Stimulated activated CD4-positive, alpha-beta T cell treated with anti-CD3 and anti-CD28 coated beads, Interleukin-15, amount 100 ng/mL, for 24 hours (primary cell): ENCODE measurements at regions not wholly inside any gene's neighbourhood (a gene's known extent, or its start where the extent isn't known, plus 50 kb on each side); places are given as distances from the start of the nearest gene placed in this dataset.
"Not testable (repeated sequence)": the region's sequence is repeated elsewhere in the genome, so short reads cannot be mapped to it uniquely, and the experiment has no call there.

Experiments used
- DNase-seq: peaks from one replicate; pipeline ENCODE4 v3.0.0-alpha.2; 2020

DNA sequence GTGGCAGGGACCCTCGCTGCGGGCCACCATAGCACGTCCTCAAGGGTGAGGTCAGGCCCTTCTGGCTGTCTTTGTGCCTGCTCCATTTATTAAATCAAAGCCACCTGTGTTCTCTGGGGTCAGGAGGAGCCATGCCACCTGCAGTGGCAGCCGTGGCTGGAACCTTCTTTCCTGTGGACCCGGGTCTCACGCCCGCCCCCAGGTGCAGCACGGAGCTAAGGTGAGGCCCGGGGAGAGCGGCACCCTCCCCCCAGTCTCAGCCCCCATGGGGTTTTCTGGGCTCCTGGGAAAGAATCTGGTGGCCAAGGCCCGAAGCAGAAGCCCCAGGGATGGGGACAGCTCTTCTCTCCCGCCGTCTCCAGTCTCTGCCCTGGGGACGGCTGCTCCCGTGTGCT, 195.4 kb downstream of the LAT start:
- DNase-seq, result not testable (repeated sequence)

DNA sequence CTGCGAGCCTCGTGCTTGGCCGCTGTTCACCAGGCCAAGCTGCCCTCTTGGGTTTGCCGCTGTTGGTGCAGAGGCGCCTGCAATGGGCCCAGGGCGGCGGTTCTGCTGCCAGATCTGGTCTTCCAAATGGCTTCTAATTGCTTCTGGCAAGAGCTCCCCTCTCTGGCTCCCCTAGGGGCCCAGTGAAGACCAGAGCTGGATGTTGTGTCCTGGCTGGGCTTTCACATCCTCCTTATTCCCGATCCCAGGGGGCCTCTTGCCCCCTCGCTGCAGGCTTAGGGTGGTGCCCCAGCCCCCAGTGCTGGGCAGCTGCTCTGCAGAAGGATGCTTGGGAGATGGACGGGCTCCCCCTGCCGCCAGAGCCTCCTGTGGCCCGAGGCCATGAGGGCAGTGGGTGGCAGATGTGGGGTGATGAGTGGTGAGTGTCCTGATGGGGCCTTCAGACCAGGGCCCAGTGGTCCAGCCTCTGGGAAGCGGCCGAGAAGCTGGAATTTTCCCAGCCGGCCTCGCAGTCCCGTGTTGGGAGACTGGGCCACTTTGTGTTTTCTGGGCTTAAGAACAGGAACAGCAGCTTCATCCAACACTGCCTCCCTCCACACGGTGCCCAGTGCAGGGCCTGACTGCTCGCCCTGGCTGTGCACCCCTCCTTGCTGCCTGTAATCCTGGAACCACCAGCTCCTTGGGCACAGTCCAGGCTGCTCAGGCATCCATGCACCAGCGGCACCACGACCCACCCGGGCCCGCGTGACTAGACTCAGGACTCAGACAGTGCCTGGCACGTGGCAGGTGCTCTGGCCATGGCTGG, 194.8 kb downstream of the LAT start:
- not testable (repeated sequence) for DNase-seq

DNA sequence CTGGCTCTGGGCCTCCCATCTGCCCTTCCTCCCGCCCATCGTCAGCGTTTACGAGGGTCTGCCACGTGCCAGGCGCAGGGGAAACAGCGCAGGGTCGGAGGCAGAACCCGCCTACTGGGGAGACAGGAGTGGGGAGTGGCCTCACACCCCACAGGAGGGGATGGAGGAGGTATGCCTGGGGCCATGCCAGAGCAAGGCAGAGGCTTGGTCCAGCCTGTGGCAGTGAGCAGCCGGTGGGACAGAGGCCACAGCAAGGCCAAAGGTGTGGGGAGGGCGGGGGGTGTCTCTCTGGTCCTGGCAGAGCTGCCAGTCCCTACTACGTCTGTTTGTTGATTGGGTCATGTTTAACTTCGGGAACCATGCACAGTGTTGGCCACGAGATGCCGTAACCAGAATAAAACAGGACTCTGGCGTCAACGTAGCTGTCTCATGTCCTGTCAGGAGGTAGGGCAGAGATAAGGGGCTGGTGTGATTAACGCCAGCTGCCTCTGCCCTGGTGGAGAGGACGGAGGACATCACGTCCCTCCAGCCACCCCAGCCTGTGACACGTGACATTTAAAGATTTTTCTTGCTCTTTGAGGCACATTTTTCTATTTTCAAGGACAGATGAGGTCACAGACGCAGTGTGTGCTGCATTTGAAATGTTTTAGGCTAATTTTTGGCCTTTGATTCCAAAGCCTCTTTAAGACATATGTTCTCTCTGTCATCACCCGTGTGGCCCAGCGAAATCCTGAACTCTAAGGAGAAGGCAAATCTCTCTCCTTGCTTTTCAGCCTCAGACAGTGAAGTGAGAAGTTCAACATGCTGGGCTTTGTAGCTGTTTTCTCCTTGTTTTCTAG, 193.3 kb downstream of the LAT start:
- DNase-seq, result not testable (repeated sequence)

DNA sequence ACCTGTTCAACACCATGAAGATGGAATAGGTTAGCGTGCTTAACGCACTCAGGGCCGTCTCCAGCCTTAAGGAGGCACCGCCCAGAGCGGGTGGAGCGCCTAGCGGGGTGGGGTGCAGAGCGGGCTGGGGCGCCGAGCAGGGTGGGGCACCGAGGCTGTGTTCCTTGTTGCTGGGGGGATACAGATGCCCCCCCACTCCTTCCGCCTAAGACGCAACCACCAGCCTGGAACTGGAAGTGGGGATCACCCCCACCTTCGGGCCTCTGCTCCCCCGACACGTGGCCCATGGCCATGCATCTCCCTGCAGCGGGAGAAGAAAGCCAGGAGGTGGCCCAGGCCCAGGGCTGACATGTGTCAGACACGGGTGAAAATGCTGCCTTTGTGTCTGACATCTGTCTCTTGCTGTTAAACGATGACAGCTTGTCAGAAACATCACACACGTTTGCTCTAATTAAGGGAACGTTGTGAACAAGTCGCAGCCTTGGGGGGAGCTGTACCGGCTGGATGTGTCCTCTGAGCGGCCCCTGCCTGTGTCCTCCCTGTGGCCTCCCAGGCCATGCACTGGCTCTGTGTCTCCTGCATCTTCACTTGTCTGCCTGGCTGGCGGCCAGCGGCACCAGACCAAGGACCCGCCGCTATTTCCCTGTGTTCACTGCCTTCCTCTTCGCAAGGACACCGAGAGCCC, 192.5 kb downstream of the LAT start:
- not testable (repeated sequence) for DNase-seq

DNA sequence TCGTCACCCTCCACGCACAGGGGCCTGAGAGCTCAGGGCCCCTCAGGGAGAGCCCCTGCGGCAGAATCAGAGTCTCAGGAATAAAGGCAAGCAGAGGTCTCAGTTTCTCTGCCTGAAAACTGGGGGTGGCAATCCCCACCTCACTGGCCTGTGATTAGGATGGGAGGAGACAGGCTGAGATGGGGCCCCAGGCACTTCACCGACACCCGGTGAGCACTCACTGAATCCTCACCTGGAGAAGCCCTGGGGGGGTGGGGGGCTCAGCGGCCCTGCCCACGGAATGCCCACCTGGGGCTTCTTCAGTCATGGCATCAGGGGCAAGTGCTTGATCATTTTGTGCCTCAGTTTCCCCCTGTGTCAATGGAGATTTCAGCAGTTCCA, 192.0 kb downstream of the LAT start:
- not testable (repeated sequence) for DNase-seq

DNA sequence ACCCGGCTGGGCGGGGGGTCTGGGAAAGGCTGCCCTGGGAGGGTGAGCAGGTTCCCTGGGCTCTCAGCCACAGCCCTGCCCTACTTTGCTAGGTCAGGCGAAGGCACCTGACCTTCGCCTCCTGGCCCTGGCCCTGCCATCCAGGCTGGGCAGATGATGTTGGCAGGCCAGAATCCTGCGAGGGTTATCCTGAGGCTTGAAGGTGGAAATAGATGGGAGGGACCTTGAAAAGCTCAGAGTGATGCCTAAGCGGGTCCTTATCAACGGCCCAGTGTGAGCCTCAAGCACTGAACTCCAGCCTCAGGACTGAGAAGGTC, 191.3 kb downstream of the LAT start:
- not testable (repeated sequence) for DNase-seq

DNA sequence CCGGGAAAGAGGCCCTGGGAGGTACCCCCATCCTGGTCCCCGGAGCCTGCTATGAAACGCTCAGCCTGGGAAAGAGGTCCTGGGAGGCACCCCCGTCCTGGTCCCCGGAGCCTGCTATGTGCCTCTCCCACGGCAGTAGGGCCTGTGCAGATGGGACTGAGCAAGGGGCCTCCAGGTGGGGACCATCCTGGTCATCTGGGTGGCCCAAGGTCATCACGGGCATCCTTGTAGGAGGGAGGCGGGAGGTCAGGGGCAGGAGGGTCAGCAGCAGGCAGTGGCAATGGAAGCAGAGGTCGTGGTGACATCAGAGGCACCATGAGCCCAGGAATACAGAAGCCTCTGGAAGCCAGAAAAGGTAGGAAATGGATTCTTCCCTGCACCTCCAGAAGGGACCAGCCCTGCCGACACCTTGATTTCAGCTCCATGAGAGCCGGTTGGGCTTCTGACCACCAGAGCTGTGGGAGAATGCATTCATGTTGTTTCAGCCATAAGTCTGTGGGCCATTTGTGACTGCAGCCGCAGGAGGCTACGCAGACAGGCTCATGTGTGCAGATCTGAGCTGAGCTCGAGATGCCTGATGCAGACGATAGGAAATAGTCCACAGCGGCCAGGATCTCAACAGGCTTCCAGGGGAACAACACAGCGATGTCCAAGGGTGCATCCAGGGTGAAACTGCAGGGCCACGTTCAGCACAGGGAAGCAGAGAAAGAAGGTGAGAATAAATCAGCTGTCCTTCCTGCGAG, 190.7 kb downstream of the LAT start:
- DNase-seq, result not testable (repeated sequence)

DNA sequence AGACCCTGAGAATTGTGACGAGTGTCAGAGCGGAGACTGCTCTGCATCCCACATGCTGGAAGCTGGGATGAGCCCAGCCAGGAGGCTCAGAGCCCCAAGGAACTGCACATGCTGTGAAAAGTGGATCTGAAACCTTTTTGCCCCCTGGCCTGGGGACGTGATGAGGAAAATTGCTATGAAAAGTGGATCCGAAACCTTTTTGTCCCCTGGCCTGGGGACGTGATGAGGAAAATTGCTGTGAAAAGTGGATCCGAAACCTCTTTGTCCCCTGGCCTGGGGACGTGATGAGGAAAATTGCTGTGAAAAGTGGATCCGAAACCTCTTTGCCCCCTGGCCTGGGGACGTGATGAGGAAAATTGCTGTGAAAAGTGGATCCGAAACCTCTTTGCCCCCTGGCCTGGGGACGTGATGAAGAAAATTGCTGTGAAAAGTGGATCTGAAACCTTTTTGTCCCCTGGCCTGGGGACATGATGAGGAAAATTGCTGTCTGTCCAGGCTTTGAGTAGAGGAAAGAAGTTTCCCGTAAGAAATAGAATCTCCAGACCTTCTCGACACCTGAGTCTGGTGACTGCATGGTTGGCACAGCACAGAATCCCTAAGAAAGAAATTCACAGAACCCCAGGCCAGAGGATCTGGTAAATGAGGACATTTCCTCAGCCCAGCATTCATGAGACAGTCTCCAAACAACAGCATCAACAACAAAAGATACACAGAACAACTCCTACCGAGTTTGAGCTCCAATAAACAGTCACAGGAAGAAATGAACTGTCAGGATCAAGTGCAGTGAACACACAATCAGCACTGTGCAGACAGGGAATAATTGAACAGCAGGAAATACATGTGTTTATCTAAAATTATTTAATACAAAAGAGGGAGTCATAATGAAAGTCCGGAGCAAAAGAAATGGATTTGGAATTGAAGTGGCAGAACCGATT, 188.8 kb downstream of the LAT start:
- DNase-seq, result not testable (repeated sequence)

DNA sequence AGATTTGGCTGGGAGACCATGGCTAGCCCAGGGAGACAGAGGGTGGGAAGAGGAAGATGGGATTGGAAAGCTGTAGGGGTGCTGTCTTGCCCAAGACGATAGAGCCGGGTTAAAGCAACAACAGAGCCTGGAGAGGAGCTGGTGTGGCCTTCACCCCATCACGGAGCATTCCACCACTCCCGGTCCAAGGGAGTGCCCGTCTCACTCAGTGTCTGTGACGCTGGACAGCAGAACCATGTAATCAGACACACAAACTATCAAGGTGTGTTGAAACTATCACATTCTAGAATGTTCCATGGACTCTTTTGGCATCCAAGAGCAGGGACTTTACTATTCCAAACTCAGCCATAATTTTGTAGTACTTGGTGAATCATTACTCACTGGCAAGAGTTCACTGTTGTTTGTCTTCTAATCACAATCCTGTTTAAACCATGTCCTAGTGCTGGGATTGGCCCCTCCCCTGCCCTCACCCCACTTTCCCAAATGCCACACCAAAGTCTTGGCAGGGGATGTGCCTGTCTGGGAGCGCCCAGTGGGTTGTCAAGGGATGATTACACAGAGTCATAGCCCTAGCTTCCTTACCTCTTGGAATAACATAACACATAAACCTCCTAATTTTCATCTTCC, 187.4 kb downstream of the LAT start:
- DNase-seq, result not testable (repeated sequence)

DNA sequence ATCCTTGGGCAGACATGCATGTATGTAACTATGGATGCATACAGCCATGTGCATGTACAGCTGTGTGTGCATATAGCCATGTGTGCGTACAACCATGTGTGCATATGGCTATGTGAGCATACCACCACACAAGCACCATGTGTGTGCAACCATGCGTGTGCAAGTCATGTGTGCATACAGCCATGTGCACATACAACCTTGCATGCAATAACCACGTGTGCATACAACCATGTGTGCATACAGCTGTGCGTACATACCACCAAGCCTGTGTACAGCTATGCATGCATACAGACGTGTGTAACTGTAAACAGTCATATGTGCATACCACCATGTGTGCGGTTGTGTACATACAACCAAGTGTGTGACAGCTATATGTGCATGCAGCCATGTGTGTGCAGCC, 186.4 kb downstream of the LAT start:
- not testable (repeated sequence) for DNase-seq

DNA sequence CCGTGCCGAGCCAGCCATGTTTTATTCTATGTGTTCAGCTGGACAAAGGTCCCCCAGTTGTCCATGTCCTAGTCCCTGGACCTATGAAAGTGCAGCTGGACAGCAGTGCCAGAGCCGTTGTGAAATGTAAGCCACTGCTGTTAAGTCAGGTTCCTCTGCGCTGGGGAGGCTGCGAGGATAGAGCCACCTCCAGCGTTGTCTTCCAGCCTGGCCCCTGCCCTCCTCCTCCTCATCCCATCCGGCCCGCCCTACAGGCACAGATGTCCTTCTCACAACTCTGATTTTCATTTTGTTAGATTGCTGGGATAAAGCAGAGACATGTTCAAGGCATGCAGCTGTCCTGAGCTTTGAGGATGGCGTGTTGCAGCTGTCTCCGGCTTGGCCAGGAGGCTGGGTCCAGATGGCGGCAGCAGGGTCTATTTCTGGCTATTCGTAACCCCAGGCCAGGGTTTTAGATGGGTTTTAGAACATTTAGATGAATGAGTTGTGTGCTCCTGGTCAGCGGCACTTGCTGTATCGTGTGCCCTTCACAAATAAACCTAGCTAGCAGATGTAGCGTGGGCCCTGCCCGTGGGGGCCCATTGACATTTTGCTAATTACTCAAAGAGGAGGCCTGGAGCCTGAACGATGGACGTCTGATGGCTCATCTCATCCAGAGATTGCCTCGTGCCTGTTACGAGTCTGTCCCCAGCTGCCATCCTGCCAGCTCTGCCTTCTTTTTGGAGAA, 185.7 kb downstream of the LAT start:
- not testable (repeated sequence) for DNase-seq

DNA sequence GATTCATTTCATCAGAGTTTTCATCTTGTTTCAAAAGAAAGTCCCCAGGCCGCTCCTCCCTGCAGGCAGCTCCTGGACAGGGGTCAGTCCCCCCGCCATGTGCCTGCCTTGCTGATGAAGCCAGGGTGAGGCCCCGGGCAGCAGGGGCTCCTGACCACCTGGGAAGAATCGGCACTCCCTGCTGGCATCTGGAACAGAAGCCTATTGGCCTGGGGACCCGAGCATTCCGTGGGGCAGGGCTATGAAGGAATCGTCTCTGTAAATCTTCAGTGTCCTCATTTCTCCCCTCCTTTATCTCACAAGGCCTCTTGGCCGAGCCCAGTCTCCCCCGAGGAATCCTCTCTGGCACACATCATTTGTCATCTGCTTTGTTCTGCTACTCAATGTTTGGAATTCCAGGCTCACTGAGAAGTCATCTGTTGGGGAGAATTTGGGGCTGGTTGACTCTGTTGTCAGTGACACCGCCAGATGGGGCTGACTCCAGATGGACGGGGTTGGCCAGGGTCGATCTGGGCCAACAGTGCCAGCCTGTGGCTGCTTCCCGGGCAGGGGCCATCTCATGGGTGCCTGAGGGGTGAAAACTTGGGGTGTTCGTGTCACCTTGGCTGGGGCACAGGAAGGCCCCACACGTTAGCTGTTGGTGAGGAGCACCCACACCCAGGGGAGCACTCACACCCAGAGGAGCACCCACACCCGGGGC, 184.6 kb downstream of the LAT start:
- not testable (repeated sequence) for DNase-seq

DNA sequence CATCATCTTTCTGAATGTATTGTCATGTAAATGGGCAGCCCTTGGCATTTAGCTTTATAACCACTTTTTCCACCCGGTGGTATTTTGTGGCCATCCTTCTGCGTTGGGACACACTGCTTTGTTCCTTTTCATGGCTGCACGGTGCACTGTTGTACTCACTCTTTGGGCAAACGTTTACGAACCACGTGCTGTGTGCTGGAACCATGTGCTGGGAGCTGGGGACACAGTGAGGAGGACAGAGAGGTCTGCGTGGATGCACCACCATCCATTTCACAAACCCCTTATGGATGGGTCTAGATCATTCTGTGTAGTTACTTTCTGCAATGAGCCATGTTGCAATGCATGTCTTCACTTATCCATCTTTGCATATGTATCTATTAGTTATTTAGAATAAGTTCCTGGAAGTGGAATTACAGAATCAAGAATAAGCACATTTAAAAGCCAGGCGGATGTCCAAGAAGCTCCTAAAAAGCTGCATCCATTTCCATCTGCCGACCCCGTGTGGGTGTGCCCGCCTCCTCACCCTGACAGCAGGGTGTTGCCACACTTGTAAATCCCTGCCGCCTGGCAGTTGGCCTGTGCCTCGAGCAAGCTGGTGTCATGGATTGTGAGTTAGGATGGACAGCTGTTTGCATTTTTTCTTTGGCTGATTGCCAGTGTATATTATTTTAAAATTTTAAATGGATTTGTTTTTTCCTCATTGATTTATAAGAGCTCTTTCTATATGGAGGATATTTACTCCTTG, 183.8 kb downstream of the LAT start:
- not testable (repeated sequence) for DNase-seq

DNA sequence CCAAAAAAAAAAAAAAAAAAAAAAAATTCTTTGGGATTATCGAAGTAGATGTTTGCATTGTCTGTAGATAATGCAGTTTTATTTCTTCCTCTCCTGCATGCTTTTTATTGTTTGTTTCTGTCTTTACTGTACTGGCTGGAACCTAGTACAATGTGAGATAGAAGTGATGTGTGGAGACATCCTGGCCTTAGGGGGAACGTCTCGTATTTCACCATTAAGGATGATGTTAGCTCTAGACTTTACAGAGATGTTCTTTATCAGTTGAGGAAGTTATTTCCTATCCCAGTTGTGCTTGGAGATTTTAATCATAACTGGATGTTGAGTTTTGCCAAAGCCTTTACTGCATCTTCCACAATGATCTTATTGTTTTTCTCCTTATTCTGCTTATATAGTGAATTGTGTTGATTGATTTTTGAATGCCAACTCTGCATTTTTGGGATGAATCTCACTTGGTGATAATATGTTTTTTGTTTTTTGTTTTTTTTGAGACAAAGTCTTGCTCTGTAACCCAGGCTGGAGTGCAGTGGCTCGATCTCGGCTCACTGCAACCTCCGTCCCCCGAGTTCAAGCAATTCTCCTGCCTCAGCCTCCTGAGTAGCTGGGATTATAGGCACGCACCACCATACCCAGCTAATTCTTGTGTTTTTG, 179.7 kb downstream of the LAT start:
- DNase-seq, result not testable (repeated sequence)

DNA sequence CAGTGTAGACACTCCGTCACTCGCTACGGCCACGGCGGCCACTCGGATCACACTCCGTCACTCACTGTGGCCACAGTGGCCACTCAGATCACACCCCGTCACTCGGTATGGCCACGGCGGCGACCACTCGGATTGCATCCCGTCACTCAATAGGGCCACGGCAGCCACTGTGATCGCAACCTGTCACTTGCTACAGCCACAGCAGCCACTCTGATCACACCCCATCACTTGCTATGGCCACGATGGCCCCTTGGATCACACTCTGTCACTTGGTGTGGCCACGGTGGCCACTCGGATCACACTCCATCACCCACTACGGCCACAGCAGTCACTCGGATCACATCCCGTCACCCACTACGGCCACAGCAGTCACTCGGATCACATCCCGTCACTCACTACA, 175.3 kb downstream of the LAT start:
- not testable (repeated sequence) for DNase-seq

DNA sequence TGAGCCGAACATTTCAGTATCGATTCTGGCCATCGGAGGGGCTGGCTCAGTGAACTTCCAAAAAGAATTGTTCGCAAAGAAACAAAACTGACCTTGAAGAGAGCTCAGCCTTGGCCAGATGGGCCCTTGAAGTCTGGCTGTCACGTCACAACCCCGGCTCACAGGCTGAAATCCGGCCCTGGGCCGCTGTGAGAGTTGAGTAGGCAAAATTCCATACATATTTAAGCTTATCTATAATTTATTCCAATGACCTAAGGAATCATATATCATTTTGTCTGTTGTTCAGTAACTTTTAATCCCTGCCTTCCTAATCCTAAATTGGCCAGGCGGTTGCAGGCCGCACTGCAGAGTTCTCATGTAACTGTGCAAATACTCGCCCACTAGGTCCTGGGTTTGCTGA, 174.8 kb downstream of the LAT start:
- DNase-seq, result not testable (repeated sequence)

DNA sequence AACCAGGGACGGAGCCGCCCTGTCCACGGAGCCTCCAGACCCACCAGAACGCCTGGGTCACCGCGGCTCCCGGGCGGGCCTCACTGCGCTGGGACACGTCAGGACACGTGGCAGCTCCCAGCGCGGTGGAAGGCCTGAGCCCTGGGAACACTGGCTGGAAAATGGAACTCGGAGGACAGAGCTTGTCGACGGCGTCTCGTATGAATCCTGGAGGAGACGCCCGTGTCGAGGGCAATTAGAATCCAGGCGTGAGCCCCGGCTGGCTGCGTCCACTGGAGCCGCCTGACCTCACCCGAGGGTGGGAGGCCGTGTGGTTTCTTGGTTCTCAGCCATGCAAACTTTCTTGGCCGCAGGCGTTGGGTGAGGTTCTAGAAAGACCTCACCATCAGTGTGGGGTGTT, 173.9 kb downstream of the LAT start:
- no peak for DNase-seq

DNA sequence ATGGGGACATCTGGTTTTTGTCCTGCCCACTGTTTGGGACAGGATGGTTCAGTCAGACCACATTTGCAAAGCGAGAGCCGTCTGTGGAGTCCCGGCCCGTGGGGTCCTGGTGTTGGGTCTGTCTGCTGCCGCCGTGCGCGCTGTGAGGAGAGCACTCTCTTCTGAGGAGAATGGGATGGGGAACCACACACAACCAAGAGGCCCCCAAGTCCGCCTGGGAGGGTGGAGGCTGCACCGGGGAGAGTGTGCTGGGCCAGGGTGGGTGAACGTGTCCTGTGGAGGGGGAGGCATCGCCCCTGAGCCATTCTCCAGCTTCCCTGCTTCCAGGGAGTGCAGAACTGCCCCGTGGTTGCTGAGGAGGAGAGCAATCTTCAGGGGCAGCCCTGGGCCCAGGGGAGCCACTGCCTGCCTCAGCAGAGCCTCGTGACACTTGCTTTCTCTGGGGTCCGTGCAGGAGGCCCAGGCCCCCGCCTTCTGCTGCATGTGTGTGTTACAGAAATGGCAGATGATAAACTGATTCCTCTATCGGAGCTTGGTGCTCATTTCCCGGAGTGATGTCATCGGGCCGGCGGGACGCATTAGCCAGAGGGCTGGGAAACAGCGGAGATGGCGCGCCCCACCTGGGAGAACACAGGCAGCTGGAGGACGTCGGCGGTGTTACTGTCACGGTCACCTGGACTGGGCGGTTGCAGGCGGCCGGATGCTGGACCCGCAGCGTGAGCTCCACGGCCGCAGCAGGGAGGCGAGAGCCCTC, 173.4 kb downstream of the LAT start:
- not testable (repeated sequence) for DNase-seq
